ENCODE measurements at regions not wholly inside any gene's neighbourhood (a gene's known extent, or its start where the extent isn't known, plus 50 kb on each side); places are given as distances from the start of the nearest gene placed in this dataset.

DNA sequence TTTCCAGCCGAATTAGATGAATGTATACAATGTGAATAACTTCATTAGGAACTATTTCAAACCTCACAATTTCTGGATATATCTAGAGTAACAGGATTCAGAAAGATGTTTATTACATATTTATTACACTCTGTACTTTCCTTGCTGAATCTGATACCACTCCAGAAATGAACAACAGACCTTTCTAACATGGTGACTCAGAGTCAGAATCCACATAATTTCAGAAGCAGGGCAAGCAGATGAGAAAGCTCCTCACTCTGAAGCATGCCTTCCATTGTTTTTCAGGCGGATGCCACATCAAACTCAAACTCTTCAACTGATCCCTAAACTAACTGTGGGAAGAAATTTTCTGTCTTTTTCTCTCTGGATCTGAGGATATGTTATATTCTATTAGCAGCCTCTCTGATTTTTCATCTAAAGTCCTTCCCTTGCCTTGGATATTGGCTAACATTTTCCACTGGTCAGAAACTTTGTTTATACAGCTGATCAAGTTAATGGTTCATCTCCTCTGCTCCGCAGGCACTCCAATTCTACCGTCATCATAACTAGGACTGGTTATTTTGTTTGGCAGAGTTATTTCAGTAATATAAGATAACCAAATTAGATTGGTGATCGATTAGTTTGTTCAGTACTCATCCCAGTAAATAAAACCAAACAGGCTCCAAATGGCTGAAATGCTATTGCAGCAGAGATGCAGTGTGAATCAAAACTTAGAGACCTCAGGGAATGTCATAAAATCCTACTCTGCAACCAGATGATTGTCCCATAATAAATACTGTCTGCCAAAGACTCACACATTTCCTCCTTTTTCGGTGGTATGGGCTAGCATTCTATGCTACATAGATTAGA, 556.0 kb downstream of the EBF1 start:
- Histone ChIP-seq H3K4me1 (no peaks in the 10 kb centered on the region), H3K9me3 (no peaks in the 10 kb centered on the region), H3K27me3 (no peaks in the 10 kb centered on the region), H3K36me3 (replicated peaks in 1 of 2; ENCODE audit: insufficient read depth in 1 of 2, low read depth in 2 of 2) (no peaks in the 10 kb centered on the region), H3K4me3 (no peak overlapping the region), H3K27ac (no peak overlapping the region)
- intact Hi-C loops (cut with DNase I) = no loop called here
- no peak for DNase-seq
- 39 to 40% methylated on average over 6 of the region's 6 CpGs for WGBS, 2 donors
- no peak for ATAC-seq
- TF ChIP-seq, protein P1, sequence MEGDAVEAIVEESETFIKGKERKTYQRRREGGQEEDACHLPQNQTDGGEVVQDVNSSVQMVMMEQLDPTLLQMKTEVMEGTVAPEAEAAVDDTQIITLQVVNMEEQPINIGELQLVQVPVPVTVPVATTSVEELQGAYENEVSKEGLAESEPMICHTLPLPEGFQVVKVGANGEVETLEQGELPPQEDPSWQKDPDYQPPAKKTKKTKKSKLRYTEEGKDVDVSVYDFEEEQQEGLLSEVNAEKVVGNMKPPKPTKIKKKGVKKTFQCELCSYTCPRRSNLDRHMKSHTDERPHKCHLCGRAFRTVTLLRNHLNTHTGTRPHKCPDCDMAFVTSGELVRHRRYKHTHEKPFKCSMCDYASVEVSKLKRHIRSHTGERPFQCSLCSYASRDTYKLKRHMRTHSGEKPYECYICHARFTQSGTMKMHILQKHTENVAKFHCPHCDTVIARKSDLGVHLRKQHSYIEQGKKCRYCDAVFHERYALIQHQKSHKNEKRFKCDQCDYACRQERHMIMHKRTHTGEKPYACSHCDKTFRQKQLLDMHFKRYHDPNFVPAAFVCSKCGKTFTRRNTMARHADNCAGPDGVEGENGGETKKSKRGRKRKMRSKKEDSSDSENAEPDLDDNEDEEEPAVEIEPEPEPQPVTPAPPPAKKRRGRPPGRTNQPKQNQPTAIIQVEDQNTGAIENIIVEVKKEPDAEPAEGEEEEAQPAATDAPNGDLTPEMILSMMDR (IDR thresholded peaks at IDR 0.05) = no peak
- TF ChIP-seq POLR2A (IDR thresholded peaks at IDR 0.05) = no peak

DNA sequence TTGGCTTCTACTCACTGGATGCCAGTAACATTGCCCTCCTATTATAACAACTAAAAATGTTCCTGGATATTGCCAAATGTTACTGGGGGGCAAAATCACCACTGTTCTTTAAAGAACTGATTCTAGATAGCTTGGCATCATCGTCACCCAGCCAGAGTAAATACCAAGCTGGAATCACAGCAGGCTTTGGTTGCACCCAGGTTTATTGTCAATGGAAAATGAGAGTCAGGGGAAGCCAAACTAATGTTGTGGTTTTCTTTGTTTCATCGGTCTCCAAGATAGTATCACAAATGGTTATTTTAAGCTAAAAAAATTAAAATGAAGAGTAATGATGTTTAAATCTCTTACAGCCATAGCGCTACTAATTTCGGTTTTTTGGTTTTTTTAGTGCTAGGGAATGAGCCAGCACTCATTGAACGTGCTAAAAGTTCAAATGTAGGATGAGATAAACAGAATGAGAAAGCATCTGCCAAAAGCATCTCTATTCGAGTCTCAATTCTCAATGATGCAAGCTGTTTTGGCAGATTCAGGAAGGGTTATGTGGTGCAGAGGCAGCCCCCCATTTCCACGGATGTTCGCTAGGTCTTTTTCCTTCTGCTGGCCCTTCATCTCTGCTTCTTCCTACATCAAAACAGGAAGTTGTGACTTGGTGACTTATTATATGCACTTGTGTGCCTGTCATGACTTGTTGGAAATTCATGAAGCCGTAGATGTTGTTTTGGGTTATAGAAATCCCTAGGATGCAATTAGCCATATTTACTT, 558.0 kb downstream of the EBF1 start:
- H3K27me3 ChIP-seq = no peaks in the 10 kb centered on the region
- TF ChIP-seq, protein P1 (IDR thresholded peaks at IDR 0.05) = no peak
- TF ChIP-seq POLR2A (IDR thresholded peaks at IDR 0.05) = no peak
- DNase-seq (no peak), ATAC-seq (no peak)
- H3K36me3 ChIP-seq (replicated peaks in 1 of 2; ENCODE audit: insufficient read depth in 1 of 2, low read depth in 2 of 2) = no peaks in the 10 kb centered on the region
- H3K4me3 ChIP-seq = no peak overlapping the region
- 82% methylated on average over 9 of the region's 9 CpGs for WGBS, 2 donors
- no peak overlapping the region for H3K27ac ChIP-seq
- intact Hi-C loops (cut with DNase I) = no loop called here
- no peaks in the 10 kb centered on the region for H3K9me3 ChIP-seq
- no peaks in the 10 kb centered on the region for H3K4me1 ChIP-seq

DNA sequence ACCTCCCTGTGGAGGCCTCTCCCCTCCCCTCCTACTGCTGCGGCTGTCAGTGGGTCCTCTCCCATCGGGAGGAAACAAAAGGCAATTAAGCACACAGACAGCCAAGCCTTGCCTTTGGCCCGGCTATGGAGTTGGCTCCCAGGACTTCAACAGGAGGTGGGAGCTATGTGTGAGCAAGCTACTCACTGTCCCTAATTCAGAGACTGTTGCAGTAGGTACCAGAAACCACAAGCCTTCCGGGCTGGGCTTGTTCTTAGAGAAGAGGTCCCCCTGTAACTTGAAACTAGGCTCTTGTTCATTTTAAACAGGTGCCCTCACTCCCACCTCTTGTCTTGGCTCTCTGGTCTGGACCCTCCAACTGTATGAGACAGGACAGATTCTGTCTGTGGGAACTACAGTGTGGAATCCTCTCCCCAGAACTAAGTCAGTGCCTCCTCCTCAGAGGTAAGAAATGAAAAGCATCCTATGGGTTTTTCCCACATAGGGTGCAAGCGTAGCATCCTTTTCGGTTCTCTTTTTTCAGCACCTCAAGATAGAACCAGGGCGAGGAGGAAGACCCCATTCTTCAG, 561.1 kb downstream of the EBF1 start:
- ATAC-seq (no peak), DNase-seq (no peak)
- Histone ChIP-seq H3K27me3 (no peaks in the 10 kb centered on the region), H3K27ac (no peak overlapping the region), H3K4me3 (no peak overlapping the region), H3K9me3 (no peaks in the 10 kb centered on the region), H3K36me3 (replicated peaks in 1 of 2; ENCODE audit: insufficient read depth in 1 of 2, low read depth in 2 of 2) (no peaks in the 10 kb centered on the region), H3K4me1 (no peaks in the 10 kb centered on the region)
- 57 to 66% methylated on average over 7 of the region's 7 CpGs for WGBS, 2 donors
- TF ChIP-seq, protein P1 (IDR thresholded peaks at IDR 0.05) = no peak
- no peak for TF ChIP-seq POLR2A (IDR thresholded peaks at IDR 0.05)
- intact Hi-C loops (cut with DNase I) = no loop called here

DNA sequence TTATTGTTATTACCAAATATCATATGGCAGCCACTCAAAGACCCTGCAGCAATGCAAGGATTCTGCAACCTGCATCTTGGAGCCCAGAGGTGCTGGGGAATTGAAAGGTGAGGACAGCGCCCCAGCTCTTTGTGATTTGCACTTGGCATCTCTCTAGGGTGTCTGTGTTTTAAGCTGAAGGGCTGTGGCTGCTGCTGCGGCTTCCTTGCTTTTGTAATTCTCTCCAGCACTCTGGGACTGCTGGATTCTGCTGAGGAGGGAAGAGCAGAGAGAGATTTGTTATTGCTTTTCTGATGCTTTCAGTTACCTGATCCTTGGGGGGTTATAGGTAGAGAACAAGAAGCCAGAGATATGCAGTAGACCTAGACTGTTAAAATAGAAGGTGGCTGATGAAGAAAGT, 562.4 kb downstream of the EBF1 start:
- ATAC-seq (no peak), DNase-seq (no peak)
- intact Hi-C loops (cut with DNase I) = no loop called here
- TF ChIP-seq, protein P1 (IDR thresholded peaks at IDR 0.05) = no peak
- Histone ChIP-seq H3K4me1 (no peaks in the 10 kb centered on the region), H3K27ac (no peak overlapping the region), H3K36me3 (replicated peaks in 1 of 2; ENCODE audit: insufficient read depth in 1 of 2, low read depth in 2 of 2) (no peaks in the 10 kb centered on the region), H3K9me3 (no peaks in the 10 kb centered on the region), H3K27me3 (no peaks in the 10 kb centered on the region), H3K4me3 (no peak overlapping the region)
- 91 to 94% methylated on average over 2 of the region's 2 CpGs for WGBS, 2 donors
